ENCODE measurements at regions not wholly inside any gene's neighbourhood (a gene's known extent, or its start where the extent isn't known, plus 50 kb on each side); places are given as distances from the start of the nearest gene placed in this dataset.

DNA sequence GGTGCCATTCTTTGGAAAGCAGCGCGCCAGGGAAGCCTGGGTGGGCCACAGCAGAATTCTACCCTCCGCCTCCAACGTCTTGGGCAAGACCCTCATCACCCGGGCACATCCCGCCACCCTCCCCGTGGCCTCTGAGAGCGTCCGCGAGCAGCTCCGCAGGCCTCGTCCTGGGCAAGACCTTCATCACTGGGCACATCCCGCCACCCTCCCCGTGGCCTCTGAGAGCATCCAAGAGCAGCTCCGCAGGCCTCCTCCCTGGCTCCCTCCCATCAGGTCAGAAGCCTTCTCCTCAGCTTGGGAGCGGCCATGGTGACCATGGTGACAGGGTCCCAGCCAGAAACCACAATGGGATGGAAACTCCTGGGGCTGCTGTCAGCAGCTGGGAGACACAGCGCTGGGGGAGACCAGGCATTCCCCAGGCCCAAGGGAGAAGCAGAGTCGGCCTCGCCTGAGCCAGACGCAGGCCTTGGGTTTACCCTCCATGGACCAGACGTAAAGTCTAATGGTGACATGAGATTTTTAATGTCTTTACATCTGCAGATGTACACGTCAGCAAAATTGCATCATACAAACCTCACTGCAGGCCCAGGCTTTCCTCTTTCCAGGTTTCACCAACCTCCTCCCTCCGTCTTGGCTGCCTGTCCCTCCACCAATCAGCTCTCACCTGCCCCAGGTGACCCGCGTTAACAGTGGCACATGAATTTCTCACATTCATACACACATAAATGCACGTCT is 55.1 kb upstream of the PPP2R2D start:
- no peak for DNase-seq

DNA sequence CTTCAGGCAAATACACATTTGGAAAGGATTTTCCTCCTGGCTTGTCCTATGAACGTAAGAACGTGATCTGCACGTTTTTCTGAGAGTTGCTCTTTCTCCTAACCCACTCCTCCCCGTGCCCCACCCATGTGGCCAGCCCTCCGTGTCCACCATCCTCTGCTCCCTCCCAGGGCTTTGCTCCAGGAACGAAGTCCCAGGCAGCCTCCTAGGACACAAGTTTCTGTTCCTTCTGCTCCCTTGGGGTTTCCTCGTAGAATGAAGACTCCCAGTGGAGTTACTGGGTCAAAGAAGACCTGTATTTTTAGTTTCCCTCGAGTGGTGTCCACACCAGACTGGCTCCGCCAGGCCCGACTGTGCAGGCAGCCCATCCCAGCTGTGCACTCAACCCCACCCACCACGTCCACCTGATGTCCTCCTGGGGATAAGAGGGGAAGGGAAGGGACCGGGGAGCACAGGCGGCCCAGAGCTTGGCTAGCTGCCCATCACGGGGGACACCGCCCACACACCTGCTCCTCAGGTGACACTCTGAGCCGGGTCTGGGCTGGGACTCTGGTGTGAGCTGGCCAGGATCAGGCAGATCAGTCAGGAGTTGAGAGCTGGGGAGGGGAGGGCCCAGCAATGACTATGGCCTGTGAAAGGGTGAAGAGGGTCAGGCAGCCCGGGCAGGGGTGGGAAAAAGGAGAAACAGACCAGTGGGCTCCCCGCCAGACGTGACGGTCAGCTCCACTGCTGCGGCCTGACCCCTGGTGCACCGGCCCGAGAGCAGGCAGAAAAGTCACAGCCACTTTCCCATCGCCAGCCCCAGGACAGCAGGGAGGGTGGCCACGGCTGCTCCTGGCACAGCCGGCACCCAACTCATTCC is 54.3 kb upstream of the PPP2R2D start:
- DNase-seq, result no peak

DNA sequence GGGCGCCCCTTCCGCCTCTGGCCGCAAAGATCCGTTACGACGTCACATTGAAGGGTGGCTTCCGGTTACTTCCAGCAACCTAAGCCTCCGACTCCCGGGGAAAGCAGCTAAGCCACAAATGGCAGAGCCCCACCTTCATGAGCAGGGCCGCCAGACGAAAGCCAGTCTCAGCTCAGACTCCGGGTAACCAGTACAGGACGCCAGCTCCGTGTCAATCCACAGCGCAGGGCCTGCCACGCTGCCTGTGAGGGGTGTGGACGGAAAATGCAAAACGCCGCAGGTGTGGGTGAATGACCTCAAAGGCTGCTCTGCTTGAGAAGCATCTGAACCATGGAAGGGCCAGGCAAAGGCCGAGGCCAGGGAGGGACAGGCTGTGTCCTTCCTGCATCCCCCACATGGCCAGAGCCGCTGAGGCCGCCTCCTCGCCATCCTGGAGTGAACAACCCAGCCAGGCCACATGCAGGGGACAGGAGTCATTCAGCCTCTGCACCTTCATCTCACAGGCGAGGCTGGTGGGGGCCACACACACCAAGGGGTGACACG is 53.5 kb upstream of the PPP2R2D start:
- no peak for DNase-seq

DNA sequence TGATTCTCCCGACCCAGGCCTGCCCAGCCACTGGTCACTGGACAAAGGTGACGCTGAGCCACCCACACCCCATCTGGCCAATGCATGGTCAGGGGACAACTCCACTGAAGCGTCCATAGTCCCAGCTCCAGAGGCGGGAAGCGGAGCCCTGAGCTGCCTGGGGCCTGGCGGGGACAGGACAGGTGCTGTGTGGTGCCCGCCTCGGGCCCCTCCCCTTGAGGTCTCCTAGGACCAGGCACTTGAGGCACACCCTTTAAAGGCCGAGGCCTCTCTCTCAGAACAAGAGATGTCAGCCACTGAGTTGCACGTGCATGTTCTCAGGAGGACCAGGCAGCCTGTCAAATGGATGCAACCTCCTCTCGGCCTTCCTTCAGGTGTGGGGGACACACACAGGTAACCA is 52.5 kb upstream of the PPP2R2D start:
- DNase-seq, result no peak

DNA sequence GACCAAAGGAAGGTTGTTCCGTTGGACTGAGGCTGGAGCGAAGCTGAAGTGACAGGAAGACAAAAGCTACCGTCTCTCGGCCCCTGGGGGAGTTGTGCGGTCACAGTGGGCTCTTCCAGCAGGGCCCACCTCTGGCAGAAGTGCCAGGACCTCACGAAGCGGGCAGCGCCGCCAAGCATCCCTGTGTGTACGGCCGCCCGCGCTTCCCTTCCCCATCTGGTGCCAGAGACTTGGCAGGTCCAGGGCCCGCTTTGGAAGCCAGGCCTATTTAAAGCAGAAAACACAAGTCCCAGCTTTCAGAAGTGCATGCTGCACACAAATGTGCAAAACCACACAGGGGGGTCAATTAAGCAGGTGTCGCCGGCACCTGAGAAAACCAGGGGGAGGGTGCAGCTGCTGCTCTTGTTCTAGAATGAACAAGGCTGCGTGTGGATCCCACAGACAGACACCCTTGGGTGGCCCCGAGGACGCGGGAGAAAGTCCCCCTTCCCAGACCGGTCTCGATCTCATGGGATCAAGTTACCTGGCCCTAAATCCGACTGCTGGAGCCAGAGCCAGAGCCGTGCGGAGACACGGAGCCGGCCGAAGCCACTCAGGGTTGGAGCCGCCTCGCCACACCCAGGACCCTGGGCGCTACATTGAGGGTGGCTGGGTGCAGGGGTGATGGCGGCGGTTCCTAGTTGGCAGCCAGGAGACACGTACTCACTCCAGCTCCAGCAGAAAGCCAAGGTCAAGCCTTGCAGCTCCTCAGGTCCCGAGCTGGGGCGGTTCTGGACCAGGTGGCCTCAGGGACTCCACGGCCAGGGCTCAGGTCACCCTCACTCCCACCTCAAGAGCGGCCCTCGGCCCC is 51.8 kb upstream of the PPP2R2D start:
- DNase-seq, result no peak

DNA sequence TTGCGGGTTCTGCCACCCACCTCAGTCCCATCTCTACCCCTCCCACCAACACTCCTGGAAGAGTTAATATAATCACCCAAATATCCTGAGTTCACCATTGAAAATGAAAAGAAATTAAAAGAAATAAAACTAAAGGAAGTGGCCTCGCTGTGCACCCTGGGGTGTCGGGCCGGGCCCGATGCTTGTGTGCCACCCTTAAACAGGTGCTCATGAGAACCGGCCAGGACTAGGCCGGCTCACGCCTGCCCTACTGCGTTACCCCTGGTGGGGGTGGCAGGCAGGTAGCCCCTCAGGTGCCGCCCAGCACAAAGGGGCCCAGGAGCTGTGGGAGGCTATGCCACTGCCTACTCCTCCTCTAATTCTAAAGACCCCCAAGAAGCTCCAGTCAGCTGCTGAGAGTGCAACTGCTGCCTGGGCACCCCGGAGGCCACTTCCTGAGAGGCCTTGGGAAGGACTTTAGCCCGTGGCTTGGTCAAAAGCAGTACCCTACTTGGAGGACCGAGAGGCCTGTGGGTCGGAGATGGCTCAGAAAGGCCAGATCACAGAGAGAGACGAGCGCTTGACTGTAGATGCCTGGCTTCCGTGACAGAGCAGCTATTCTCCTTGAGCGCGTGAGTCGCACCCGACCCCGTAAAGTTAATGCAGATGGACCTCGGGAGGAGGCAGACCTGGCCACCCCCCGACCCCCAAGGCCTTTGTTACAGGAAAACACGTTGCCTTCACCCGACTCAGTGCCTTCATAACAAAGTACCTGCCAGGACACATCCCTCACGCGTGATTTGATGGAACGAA is 51.0 kb upstream of the PPP2R2D start:
- DNase-seq, result no peak

DNA sequence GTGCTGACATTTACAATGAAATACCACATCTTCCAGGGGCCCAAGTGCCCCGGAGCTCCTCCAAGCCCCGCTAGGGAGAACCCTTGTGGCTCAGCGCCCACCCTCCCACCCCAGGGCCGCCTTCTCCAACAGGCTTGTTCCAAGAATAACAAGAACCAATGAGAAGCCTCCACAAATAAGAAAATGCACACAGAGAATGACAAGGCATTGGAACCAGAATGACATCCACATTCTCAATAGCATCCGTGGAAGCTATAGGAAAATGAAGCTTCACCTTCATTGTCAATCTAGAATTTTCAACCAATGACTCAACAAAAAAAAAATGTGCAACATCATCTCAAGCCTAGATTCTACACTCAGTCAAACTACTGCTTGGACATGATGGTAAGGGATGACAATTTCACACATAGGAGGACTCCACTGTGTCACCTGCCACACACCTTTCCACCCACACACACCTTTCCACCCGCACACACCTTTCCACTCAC is 50.4 kb upstream of the PPP2R2D start:
- no peak for DNase-seq
